Stomach (tissue), 8 donors: ENCODE measurements at regions not wholly inside any gene's neighbourhood (a gene's known extent, or its start where the extent isn't known, plus 50 kb on each side); places are given as distances from the start of the nearest gene placed in this dataset.

Experiments
- DNase-seq, 2 donors: peaks; one replicate each; pipeline versions ENCODE4 v3.0.0 to v3.0.0-alpha.2; 2013 to 2019
- H3K27ac ChIP-seq, 5 donors: fragments of 200-600 bp in 4 of 5; sonication (generic) in 4 of 5; one replicate each; pipeline ENCODE4 v1.5.1; 2013 to 2019; ENCODE audit warnings: mild to moderate bottlenecking in 1 of 5, moderate library complexity in 1 of 5
- H3K27me3 ChIP-seq, 3 donors: fragments of 200-600 bp; sonication (generic); one replicate each; pipeline ENCODE4 v1.5.1; 2017 to 2019; ENCODE audit warnings: mixed run types in 1 of 3
- H3K36me3 ChIP-seq, 4 donors: fragments of 200-600 bp; sonication (generic); 1 replicate in 3 of 4; 2 replicates in 1 of 4; pipeline ENCODE4 v1.5.1; 2016 to 2019
- H3K4me1 ChIP-seq, 4 donors: fragments of 200-600 bp; sonication (generic); one replicate each; pipeline ENCODE4 v1.5.1; 2016 to 2019
- H3K4me3 ChIP-seq, 4 donors: fragments of 200-600 bp; sonication (generic) in 3 of 4; one replicate each; pipeline ENCODE4 v1.5.1; 2016 to 2019; ENCODE audit warnings: mild to moderate bottlenecking in 1 of 4
- H3K9me3 ChIP-seq, 4 donors: fragments of 200-600 bp; sonication (generic); one replicate each; pipeline ENCODE4 v1.5.1; 2016 to 2019
- EP300 ChIP-seq: sonication (generic); formaldehyde crosslinking; IDR thresholded peaks from one replicate; pipeline ENCODE4 v1.6.1; 2017; ENCODE audit warnings: antibody characterized with exemption
- POLR2A ChIP-seq, 4 donors: fragments of 450-650 bp; IDR thresholded peaks; one replicate each; pipeline ENCODE4 v1.6.1; 2016; ENCODE audit warnings: antibody characterized with exemption in 4 of 4, control low read depth in 2 of 4, mild to moderate bottlenecking in 1 of 4, moderate library complexity in 1 of 4
- POLR2AphosphoS5 ChIP-seq, 3 donors: sonication (generic); formaldehyde crosslinking; IDR thresholded peaks; one replicate each; pipeline ENCODE4 v1.6.1; 2016; ENCODE audit warnings: antibody characterized with exemption in 3 of 3
- WGBS, 5 donors: extraction: QIAGEN DNeasy Blood & Tissue Kit in 3 of 5; methylation state at CpG; one replicate each; pipeline versions ENCODE4 v1.1.5 to v1.1.7; 2013 to 2018; 5-methylcytosine and 5-hydroxymethylcytosine counted together
- intact Hi-C: fragments of 100-400 bp; cut with DNase I; formaldehyde crosslinking; loops from one replicate; pipeline ENCODE4 v1.15.1; 2023; ENCODE audit warnings: low total_unique reads
- TF ChIP-seq, protein P1 (sequence below), 7 experiments: fragments of 450-650 bp in 4 of 7; fragments of 200-600 bp in 3 of 7; sonication (generic) in 3 of 7; IDR thresholded peaks; one replicate each; pipeline ENCODE4 v1.5.1; 2016 to 2019; ENCODE audit warnings: antibody characterized with exemption in 7 of 7, control low read depth in 2 of 7, mild to moderate bottlenecking in 1 of 7
- donor health status: healthy with polysubstance abuse.
- donor health status: Bipolar disorder and iron deficiency.
- donor health status: healthy.

DNA sequence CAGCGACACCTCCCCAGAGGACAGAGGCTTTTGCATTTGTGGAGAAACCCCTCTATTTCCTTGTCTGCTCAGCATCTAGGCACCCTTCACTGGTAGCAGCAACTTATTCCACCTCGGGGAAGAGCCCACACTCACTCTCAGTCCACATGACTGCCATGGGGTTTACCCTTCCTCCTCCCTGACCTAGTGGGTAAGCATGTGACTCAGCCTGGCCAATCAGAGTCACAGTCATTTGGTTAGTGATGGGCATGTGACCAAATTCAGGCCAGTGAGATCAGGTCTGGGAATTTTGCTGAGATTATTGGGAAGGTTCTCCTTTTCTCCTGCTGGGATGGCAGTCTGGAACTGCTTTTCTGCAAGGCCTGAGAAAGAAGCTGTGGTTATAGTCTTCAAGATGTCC, 145.7 kb upstream of the PHACTR3 start:
- DNase-seq: no peak
- Histone ChIP-seq H3K9me3 (peaks cover 0 to 11% (median 4%) of the 10 kb centered on the region in 4 donors), H3K27ac (no peak overlapping the region), H3K4me1 (peaks cover 0 to 9% (median 7%) of the 10 kb centered on the region in 4 donors), H3K4me3 (no peak overlapping the region), H3K27me3 (peaks cover 0 to 33% (median 2%) of the 10 kb centered on the region in 3 donors), H3K36me3 (no peaks in the 10 kb centered on the region)
- WGBS, 5 donors: 79 to 94% (median 84%) methylated on average over 2 of the region's 2 CpGs
- intact Hi-C loops: loop anchor here (10.0 kb wide), 2 partner anchors 364 to 594 kb away; no protein-coding TSS in a partner anchor
- TF ChIP-seq POLR2A (IDR thresholded peaks at IDR 0.05): no peak
- TF ChIP-seq, protein P1, sequence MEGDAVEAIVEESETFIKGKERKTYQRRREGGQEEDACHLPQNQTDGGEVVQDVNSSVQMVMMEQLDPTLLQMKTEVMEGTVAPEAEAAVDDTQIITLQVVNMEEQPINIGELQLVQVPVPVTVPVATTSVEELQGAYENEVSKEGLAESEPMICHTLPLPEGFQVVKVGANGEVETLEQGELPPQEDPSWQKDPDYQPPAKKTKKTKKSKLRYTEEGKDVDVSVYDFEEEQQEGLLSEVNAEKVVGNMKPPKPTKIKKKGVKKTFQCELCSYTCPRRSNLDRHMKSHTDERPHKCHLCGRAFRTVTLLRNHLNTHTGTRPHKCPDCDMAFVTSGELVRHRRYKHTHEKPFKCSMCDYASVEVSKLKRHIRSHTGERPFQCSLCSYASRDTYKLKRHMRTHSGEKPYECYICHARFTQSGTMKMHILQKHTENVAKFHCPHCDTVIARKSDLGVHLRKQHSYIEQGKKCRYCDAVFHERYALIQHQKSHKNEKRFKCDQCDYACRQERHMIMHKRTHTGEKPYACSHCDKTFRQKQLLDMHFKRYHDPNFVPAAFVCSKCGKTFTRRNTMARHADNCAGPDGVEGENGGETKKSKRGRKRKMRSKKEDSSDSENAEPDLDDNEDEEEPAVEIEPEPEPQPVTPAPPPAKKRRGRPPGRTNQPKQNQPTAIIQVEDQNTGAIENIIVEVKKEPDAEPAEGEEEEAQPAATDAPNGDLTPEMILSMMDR (IDR thresholded peaks at IDR 0.05): no peak
- no peak for TF ChIP-seq POLR2AphosphoS5 (IDR thresholded peaks at IDR 0.05)
- no peak for TF ChIP-seq EP300

DNA sequence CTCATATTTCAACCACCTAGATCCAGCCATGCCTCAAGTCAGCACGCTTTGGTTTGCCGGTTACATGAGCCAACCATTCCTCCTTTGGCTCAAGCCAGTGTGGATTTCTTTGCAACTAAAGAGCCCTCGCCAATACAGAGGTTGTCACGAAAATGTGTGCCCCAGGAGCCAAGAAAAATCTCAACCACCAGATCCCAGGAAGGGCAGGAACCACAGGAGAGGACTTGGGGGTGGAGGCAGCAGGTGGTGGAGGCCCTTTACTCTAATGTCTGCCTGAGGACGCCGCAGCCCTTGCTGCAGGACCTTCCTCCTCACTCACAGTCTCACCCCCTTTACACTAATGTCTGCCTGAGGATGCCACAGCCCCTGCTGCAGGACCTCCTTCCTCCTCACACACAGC, 144.8 kb upstream of the PHACTR3 start:
- Histone ChIP-seq H3K36me3 (no peaks in the 10 kb centered on the region), H3K4me3 (no peak overlapping the region), H3K27me3 (peaks cover 0 to 33% (median 2%) of the 10 kb centered on the region in 3 donors), H3K27ac (no peak overlapping the region), H3K9me3 (peaks cover 0 to 11% (median 4%) of the 10 kb centered on the region in 4 donors), H3K4me1 (peaks cover 0 to 9% (median 7%) of the 10 kb centered on the region in 4 donors)
- intact Hi-C loops: loop anchor here (10.0 kb wide), 2 partner anchors 365 to 595 kb away; no protein-coding TSS in a partner anchor
- 77 to 89% (median 85%) methylated on average over 6 of the region's 6 CpGs for WGBS, 5 donors
- TF ChIP-seq POLR2AphosphoS5 (IDR thresholded peaks at IDR 0.05): no peak
- no peak for DNase-seq

DNA sequence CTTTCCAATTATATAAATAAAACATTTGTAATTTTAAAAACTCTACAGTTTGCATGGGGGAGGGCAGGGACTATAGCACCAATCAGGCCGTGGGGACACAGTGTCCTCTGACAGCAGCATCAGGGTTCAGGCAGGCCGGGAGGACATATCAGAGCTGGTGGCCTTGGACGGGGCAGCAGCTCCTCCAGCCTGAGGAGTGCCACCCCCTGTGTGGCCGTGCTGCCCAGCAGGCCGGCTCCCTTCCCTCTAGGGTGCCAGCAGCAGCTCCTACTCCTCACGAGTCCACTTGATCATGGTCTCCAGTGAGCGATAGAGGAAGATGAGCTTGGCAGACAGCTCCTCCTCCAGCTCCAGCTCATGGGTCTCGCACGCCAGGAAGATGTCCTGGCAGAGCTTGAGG, 144.0 kb upstream of the PHACTR3 start:
- peaks cover 0 to 11% (median 4%) of the 10 kb centered on the region in 4 donors for H3K9me3 ChIP-seq
- peaks cover 0 to 33% (median 2%) of the 10 kb centered on the region in 3 donors for H3K27me3 ChIP-seq
- no peaks in the 10 kb centered on the region for H3K36me3 ChIP-seq
- 72 to 84% (median 75%) methylated on average over 7 to 9 of the region's 9 CpGs for WGBS, 5 donors
- no peak overlapping the region for H3K4me3 ChIP-seq
- no peak overlapping the region for H3K27ac ChIP-seq
- TF ChIP-seq, protein P1 (IDR thresholded peaks at IDR 0.05): no peak
- TF ChIP-seq POLR2AphosphoS5 (IDR thresholded peaks at IDR 0.05) (no peak), EP300 (no peak), POLR2A (IDR thresholded peaks at IDR 0.05) (no peak)
- H3K4me1 ChIP-seq: peaks cover 0 to 6% (median 4%) of the 10 kb centered on the region in 4 donors
- DNase-seq: no peak
- intact Hi-C loops: no loop called here

DNA sequence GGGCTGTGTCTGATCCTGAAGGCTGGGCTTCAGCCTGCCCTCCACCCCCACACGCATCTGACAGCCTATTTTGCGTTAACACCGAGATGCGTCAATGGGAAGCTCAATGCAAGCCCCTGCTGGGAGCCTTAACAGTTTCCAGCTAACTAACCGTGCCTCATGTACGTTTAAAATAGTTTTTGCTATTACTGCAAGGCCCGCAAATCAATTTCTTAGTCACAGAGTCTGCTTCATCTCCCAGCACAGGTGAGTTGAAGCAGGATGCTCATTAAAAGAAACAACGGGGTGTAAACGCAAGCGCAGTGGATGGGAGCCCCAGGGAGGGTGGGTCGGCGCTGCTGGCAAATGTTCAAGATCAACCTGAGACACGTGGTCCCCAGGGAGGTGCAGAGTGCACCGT, 142.8 kb upstream of the PHACTR3 start:
- intact Hi-C loops: no loop called here
- H3K27me3 ChIP-seq: peaks cover 0 to 30% (median 2%) of the 10 kb centered on the region in 3 donors
- no peaks in the 10 kb centered on the region for H3K36me3 ChIP-seq
- no peak overlapping the region for H3K4me3 ChIP-seq
- H3K27ac ChIP-seq: no peak overlapping the region
- peaks cover 0 to 11% (median 4%) of the 10 kb centered on the region in 4 donors for H3K9me3 ChIP-seq
- WGBS, 5 donors: 63 to 69% (median 67%) methylated on average over 14 of the region's 14 CpGs
- no peak for TF ChIP-seq EP300
- no peak for TF ChIP-seq POLR2A (IDR thresholded peaks at IDR 0.05)
- TF ChIP-seq, protein P1 (IDR thresholded peaks at IDR 0.05): no peak
- no peak for TF ChIP-seq POLR2AphosphoS5 (IDR thresholded peaks at IDR 0.05)
- no peak for DNase-seq
- H3K4me1 ChIP-seq: no peaks in the 10 kb centered on the region

DNA sequence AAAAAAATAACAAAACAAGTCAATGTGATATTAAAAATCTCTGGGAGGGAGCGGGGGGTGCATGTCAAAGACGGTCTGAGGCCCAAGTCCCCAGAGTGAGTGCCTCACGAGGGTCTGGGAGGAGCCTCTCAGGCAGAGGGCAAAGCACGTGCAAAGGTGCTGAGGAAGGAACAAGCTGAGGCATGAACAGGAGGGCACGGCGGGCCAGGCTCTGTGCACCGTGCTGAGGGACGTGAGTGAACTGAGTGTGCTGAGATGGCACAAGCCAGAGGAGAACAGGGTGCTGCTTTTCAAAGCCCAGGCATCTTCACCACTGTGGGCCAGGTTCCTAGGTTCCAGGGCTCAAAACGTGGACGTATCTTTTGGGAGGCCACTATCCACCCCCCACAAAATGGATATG, 142.1 kb upstream of the PHACTR3 start:
- DNase-seq: no peak
- TF ChIP-seq EP300: no peak
- peaks cover 0 to 11% (median 4%) of the 10 kb centered on the region in 4 donors for H3K9me3 ChIP-seq
- H3K4me1 ChIP-seq: no peaks in the 10 kb centered on the region
- H3K27me3 ChIP-seq: peaks cover 0 to 26% (median 2%) of the 10 kb centered on the region in 3 donors
- no peak overlapping the region for H3K4me3 ChIP-seq
- H3K27ac ChIP-seq: no peak overlapping the region
- no peaks in the 10 kb centered on the region for H3K36me3 ChIP-seq
- intact Hi-C loops: no loop called here
- 74 to 81% (median 80%) methylated on average over 10 of the region's 10 CpGs for WGBS, 5 donors
